Erythroblast (primary cell): ENCODE measurements at regions not wholly inside any gene's neighbourhood (a gene's known extent, or its start where the extent isn't known, plus 50 kb on each side); places are given as distances from the start of the nearest gene placed in this dataset.

Experiments used
- DNase-seq, 2 experiments: peaks; one replicate each; lab custom pipeline; 2025; lab: John Stamatoyannopoulos, UW
- GATA1 ChIP-seq: IDR thresholded peaks from 2 replicates; pipeline ENCODE4 v1.6.1; 2011; ENCODE audit warnings: low read depth, mild to moderate bottlenecking, control low read depth, low read length, moderate library complexity
- POLR2A ChIP-seq: IDR thresholded peaks from 2 replicates; pipeline ENCODE4 v1.6.1; 2011; ENCODE audit warnings: mild to moderate bottlenecking, low read length

GRCh38 chr12:81022531-81022930 lies 55.3 kb upstream of the ACSS3 start:
- no peak for TF ChIP-seq GATA1
- TF ChIP-seq POLR2A = no peak
- DNase-seq = no peak

- TF ChIP-seq GATA1 (no peak), POLR2A (no peak)
- no peak for DNase-seq
Observed at GRCh38 chr12:81021834-81022233, 56.0 kb upstream of the ACSS3 start.

GRCh38 chr12:81021131-81021748 lies 56.6 kb upstream of the ACSS3 start:
- DNase-seq = no peak
- TF ChIP-seq GATA1 (no peak), POLR2A (no peak)

GRCh38 chr12:81017792-81018191 lies 60.1 kb upstream of the ACSS3 start:
- TF ChIP-seq GATA1 (no peak), POLR2A (no peak)
- DNase-seq = no peak

GRCh38 chr12:81015510-81015909 lies 62.4 kb upstream of the ACSS3 start:
- TF ChIP-seq POLR2A (no peak), GATA1 (no peak)
- DNase-seq = no peak

GRCh38 chr12:81010641-81011040 lies 67.2 kb upstream of the ACSS3 start:
- no peak for DNase-seq
- no peak for TF ChIP-seq POLR2A
- no peak for TF ChIP-seq GATA1

GRCh38 chr12:81005606-81006005 lies 67.9 kb upstream of the LIN7A start:
- TF ChIP-seq GATA1 = no peak
- TF ChIP-seq POLR2A = no peak
- DNase-seq = no peak

- no peak for TF ChIP-seq POLR2A
- TF ChIP-seq GATA1 = no peak
Observed at GRCh38 chr12:81000831-81001230, 63.1 kb upstream of the LIN7A start.

GRCh38 chr12:80988986-80989385 lies 51.3 kb upstream of the LIN7A start:
- DNase-seq = peak; percentile 10 to 66
- TF ChIP-seq GATA1 (no peak), POLR2A (no peak)

More at GRCh38 chr12:81000831-81001230, 63.1 kb upstream of the LIN7A start:
- no peak for DNase-seq
